GM06990 (cell line): ENCODE measurements at regions not wholly inside any gene's neighbourhood (a gene's known extent, or its start where the extent isn't known, plus 50 kb on each side); places are given as distances from the start of the nearest gene placed in this dataset.

ENCODE experiments used
- DNase-seq: peaks from one replicate; pipeline ENCODE4 v3.0.0-alpha.2; 2011; ENCODE audit not compliant: insufficient read length; ENCODE audit errors: extremely low read depth
- H3K27me3 ChIP-seq: replicated peaks from 2 replicates; pipeline ENCODE4 v1.6.0; 2011; ENCODE audit warnings: low read length; ENCODE audit not compliant: control insufficient read depth, insufficient read depth
- H3K36me3 ChIP-seq: 2 replicates; pipeline ENCODE4 v1.5.1; 2011; ENCODE audit warnings: low read length; ENCODE audit not compliant: control insufficient read depth, insufficient read depth
- H3K4me3 ChIP-seq: replicated peaks from 2 replicates; pipeline ENCODE4 v1.5.1; 2011; ENCODE audit warnings: low read depth, mild to moderate bottlenecking, control low read depth, low read length
- CTCF ChIP-seq: IDR thresholded peaks from 2 replicates; pipeline ENCODE4 v1.5.1; 2011; ENCODE audit warnings: low read length, control low read depth, mild to moderate bottlenecking, inconsistent platforms; ENCODE audit not compliant: insufficient read depth, poor library complexity, severe bottlenecking

DNA sequence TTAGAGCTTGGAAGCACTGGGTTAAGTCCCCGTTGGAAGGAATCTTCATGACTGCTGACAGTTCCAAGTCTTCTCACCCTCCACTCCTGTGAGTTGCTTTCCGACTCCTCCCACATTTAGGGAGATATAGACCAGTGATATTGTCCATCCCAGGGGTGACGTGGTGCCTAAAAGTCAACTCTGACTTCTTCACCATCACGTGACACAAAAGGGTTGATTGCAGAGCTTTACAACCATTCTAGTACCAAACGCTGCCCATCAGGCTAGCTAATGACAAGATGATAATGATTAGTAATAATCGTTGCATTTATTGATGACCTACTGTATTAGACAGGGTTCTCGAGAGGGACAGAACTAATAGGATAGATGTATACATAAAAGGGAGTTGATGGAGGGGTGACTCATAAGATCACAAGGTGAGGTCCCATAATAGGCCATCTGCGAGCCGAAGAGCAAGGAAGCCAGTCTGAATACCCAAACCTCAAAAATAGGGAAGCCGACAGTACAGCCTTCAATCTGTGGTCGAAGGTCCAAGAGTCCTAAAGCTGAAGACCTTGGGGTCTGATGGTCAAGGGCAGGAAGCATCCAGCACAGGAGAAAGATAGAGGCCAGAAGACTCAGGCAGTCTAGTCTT, 85.3 kb upstream of the CARD11 start:
- no peaks in the 10 kb centered on the region for H3K36me3 ChIP-seq
- no peak for DNase-seq
- no peak for TF ChIP-seq CTCF
- H3K4me3 ChIP-seq, result no peak overlapping the region
- H3K27me3 ChIP-seq, result no peaks in the 10 kb centered on the region

GRCh38 chr7:3133811-3134385, 90.2 kb upstream of the CARD11 start:
- TF ChIP-seq CTCF, result no peak
- no peaks in the 10 kb centered on the region for H3K27me3 ChIP-seq
- H3K36me3 ChIP-seq, result no peaks in the 10 kb centered on the region
- no peak for DNase-seq
- no peak overlapping the region for H3K4me3 ChIP-seq

- Histone ChIP-seq H3K4me3 (no peak overlapping the region), H3K27me3 (no peaks in the 10 kb centered on the region), H3K36me3 (no peaks in the 10 kb centered on the region)
- DNase-seq, result no peak
- TF ChIP-seq CTCF, result no peak
Measured at GRCh38 chr7:3134745-3135144, 91.1 kb upstream of the CARD11 start.

- TF ChIP-seq CTCF, result no peak
- Histone ChIP-seq H3K4me3 (no peak overlapping the region), H3K36me3 (no peaks in the 10 kb centered on the region), H3K27me3 (no peaks in the 10 kb centered on the region)
- DNase-seq, result no peak
Measured at GRCh38 chr7:3135626-3136025, 92.0 kb upstream of the CARD11 start.

DNA sequence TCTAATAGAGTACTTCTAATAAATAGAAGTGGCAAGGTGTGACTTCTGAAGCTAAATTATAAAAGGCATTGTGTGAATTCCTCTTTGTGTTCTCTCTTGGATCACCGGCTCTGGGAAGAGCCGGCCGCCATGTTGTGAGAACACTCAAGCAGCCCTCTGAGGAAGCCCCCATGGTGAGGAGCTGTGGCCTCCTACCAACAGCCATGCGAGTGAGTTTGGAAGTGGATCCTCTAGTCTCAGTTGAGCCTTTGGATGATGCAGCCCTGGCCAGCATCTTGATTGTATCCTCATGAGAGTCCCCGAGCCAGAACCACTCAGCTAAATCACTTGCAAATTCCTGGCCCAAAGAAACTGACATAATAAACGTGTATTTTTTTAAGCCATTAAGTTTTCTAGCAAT, 94.5 kb upstream of the CARD11 start:
- no peak for DNase-seq
- no peaks in the 10 kb centered on the region for H3K36me3 ChIP-seq
- H3K4me3 ChIP-seq, result no peak overlapping the region
- H3K27me3 ChIP-seq, result no peaks in the 10 kb centered on the region
- no peak for TF ChIP-seq CTCF
